ENCODE measurements at regions not wholly inside any gene's neighbourhood (a gene's known extent, or its start where the extent isn't known, plus 50 kb on each side); places are given as distances from the start of the nearest gene placed in this dataset.

GRCh38 chr5:175384724-175385552, 59.0 kb downstream of the DRD1 start:
- ATAC-seq = no peak

DNA sequence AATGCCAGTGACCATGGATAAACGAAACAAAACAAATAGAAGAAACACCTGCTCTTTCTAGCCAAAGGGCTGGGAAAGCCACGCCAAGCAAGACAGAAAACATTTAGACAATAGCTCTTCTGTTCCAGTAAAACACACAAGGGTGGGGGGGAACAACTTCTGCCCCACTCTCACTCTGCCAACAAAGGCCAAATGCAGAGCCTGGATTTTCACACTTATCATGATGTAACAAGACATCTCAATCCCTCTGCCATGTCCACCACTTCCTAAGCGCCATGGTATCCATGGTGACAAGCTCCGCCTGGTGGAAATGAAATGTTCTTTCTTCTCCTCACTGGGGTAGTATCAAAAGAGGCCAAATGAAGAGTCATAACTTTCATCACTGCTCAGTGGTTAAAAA, 60.6 kb downstream of the DRD1 start:
- no peak for ATAC-seq
- TF ChIP-seq CSRNP3 (CRISPR knock-in tag; IDR thresholded peaks at IDR 0.05) (no peak), BACH2 (CRISPR knock-in tag; IDR thresholded peaks at IDR 0.05; ENCODE audit: borderline replicate concordance) (no peak), OSR1 (CRISPR knock-in tag; IDR thresholded peaks at IDR 0.05) (no peak), TOX (CRISPR knock-in tag; IDR thresholded peaks at IDR 0.05; ENCODE audit: borderline replicate concordance) (no peak), ZFP30 (CRISPR knock-in tag; IDR thresholded peaks at IDR 0.05) (no peak), ZNF8 (CRISPR knock-in tag; IDR thresholded peaks at IDR 0.05) (no peak), ZNF70 (CRISPR knock-in tag; IDR thresholded peaks at IDR 0.05) (no peak), ISL1 (CRISPR knock-in tag; IDR thresholded peaks at IDR 0.05) (no peak)
- TF ChIP-seq, protein P1, sequence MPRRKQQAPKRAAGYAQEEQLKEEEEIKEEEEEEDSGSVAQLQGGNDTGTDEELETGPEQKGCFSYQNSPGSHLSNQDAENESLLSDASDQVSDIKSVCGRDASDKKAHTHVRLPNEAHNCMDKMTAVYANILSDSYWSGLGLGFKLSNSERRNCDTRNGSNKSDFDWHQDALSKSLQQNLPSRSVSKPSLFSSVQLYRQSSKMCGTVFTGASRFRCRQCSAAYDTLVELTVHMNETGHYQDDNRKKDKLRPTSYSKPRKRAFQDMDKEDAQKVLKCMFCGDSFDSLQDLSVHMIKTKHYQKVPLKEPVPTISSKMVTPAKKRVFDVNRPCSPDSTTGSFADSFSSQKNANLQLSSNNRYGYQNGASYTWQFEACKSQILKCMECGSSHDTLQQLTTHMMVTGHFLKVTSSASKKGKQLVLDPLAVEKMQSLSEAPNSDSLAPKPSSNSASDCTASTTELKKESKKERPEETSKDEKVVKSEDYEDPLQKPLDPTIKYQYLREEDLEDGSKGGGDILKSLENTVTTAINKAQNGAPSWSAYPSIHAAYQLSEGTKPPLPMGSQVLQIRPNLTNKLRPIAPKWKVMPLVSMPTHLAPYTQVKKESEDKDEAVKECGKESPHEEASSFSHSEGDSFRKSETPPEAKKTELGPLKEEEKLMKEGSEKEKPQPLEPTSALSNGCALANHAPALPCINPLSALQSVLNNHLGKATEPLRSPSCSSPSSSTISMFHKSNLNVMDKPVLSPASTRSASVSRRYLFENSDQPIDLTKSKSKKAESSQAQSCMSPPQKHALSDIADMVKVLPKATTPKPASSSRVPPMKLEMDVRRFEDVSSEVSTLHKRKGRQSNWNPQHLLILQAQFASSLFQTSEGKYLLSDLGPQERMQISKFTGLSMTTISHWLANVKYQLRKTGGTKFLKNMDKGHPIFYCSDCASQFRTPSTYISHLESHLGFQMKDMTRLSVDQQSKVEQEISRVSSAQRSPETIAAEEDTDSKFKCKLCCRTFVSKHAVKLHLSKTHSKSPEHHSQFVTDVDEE (CRISPR knock-in tag; IDR thresholded peaks at IDR 0.05) = no peak

More at GRCh38 chr5:175384724-175385552, 59.0 kb downstream of the DRD1 start:
- TF ChIP-seq TCF4 (CRISPR knock-in tag; IDR thresholded peaks at IDR 0.05; ENCODE audit: borderline replicate concordance) = no peak
- TF ChIP-seq CREB5 (CRISPR knock-in tag; IDR thresholded peaks at IDR 0.05; ENCODE audit: low read depth) = no peak
- TF ChIP-seq ZFP3 (CRISPR knock-in tag; IDR thresholded peaks at IDR 0.05) = no peak
- no peak for TF ChIP-seq ARNTL (CRISPR knock-in tag; IDR thresholded peaks at IDR 0.05; ENCODE audit: borderline replicate concordance, low read depth)

- no peak for ATAC-seq
- no peak for TF ChIP-seq ISL1 (CRISPR knock-in tag; IDR thresholded peaks at IDR 0.05)
- no peak for TF ChIP-seq GLIS3 (CRISPR knock-in tag; IDR thresholded peaks at IDR 0.05)
- TF ChIP-seq ARNTL (CRISPR knock-in tag; IDR thresholded peaks at IDR 0.05; ENCODE audit: borderline replicate concordance, low read depth) = no peak
- no peak for TF ChIP-seq CSRNP3 (CRISPR knock-in tag; IDR thresholded peaks at IDR 0.05)
- TF ChIP-seq PPARA (CRISPR knock-in tag; IDR thresholded peaks at IDR 0.05; ENCODE audit: borderline replicate concordance) = no peak
- no peak for TF ChIP-seq ZFP30 (CRISPR knock-in tag; IDR thresholded peaks at IDR 0.05)
- no peak for TF ChIP-seq TOX (CRISPR knock-in tag; IDR thresholded peaks at IDR 0.05; ENCODE audit: borderline replicate concordance)
- no peak for TF ChIP-seq ZNF565 (CRISPR knock-in tag; conservative IDR thresholded peaks at IDR 0.05; ENCODE audit: low read depth)
- TF ChIP-seq, protein P1 (CRISPR knock-in tag; IDR thresholded peaks at IDR 0.05) = no peak
- TF ChIP-seq BACH2 (CRISPR knock-in tag; IDR thresholded peaks at IDR 0.05; ENCODE audit: borderline replicate concordance) = no peak
- no peak for TF ChIP-seq ZNF70 (CRISPR knock-in tag; IDR thresholded peaks at IDR 0.05)
- no peak for TF ChIP-seq OSR1 (CRISPR knock-in tag; IDR thresholded peaks at IDR 0.05)
- TF ChIP-seq ESRRG (CRISPR knock-in tag; IDR thresholded peaks at IDR 0.05) = no peak
Measured at GRCh38 chr5:175382171-175382570, 61.8 kb downstream of the DRD1 start.
